GM12865 (cell line): ENCODE measurements at regions not wholly inside any gene's neighbourhood (a gene's known extent, or its start where the extent isn't known, plus 50 kb on each side); places are given as distances from the start of the nearest gene placed in this dataset.

Source experiments
- DNase-seq: peaks from one replicate; pipeline ENCODE4 v3.0.0; 2010; ENCODE audit warnings: low read depth
- H3K4me3 ChIP-seq: 2 replicates; pipeline ENCODE4 v1.5.1; 2011; ENCODE audit warnings: mild to moderate bottlenecking, low read depth, low read length, control low read depth
- CTCF ChIP-seq: IDR thresholded peaks from 2 replicates; pipeline ENCODE4 v1.5.1; 2011; ENCODE audit warnings: low read length, control low read depth, low read depth, inconsistent platforms; ENCODE audit not compliant: insufficient read depth; ENCODE audit errors: missing control alignments

- no peak for DNase-seq
- no peak overlapping the region for H3K4me3 ChIP-seq
- no peak for TF ChIP-seq CTCF
Measured at GRCh38 chr12:66916189-66916588, 237.3 kb upstream of the GRIP1 start.

- no peak for DNase-seq
- no peak overlapping the region for H3K4me3 ChIP-seq
- TF ChIP-seq CTCF: no peak
Measured at GRCh38 chr12:66919466-66919865, 240.6 kb upstream of the GRIP1 start.

- no peak overlapping the region for H3K4me3 ChIP-seq
- DNase-seq: no peak
- no peak for TF ChIP-seq CTCF
Measured at GRCh38 chr12:66920205-66920604, 241.3 kb upstream of the GRIP1 start.

- DNase-seq: no peak
- H3K4me3 ChIP-seq: no peak overlapping the region
- TF ChIP-seq CTCF: no peak
Measured at GRCh38 chr12:66921151-66921550, 242.3 kb upstream of the GRIP1 start.

DNA sequence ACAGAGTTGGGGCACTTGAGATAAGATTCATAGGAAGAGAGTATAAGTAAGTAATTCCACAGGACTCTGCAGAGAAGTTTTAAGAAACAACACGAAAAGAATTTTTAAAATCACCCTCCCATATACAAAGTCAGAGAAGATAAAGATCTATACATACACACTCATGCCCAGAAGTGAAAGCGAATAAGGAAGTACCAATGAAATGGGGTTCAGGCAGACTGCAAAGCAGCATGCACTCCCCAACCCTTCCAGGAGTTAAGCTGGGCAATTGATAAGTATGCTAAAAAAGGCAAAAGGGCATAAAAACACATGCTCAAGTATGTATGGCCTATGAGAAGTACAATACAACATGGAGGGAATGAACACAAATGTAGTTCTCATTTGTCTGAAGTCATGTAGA, 246.2 kb upstream of the GRIP1 start:
- DNase-seq: no peak
- no peak for TF ChIP-seq CTCF

GRCh38 chr12:66929121-66929520, 250.2 kb upstream of the GRIP1 start:
- TF ChIP-seq CTCF: no peak
- no peak for DNase-seq
- H3K4me3 ChIP-seq: no peak overlapping the region

More for the DNA sequence above, 246.2 kb upstream of the GRIP1 start:
- H3K4me3 ChIP-seq: no peak overlapping the region

DNA sequence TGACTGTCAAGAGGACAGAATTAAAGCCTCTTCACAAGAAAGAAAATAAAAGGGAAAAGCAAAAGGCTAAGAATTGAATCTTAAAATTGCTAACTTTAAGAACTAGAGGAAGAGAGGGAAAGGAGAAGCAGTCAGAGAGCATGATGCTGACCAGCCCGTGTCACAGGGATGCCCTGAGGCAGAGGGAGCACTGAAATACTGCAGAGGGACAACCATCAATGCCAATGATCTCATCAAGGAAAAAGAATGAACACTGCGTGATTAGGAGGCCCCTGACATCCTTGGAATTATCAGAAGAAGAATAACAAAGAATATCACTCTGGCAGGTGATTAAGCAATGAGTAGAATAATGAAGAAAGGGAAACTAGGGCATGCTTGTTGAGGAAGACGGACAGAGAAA, 252.2 kb upstream of the GRIP1 start:
- H3K4me3 ChIP-seq: no peak overlapping the region
- TF ChIP-seq CTCF: no peak
- DNase-seq: no peak
